Stimulated activated CD4-positive, alpha-beta T cell treated with anti-CD3 and anti-CD28 coated beads, Interleukin-12 subunit alpha, Interleukin-12 subunit beta, amount 100 ng/mL, for 48 hours (primary cell): ENCODE measurements at regions not wholly inside any gene's neighbourhood (a gene's known extent, or its start where the extent isn't known, plus 50 kb on each side); places are given as distances from the start of the nearest gene placed in this dataset.

Source experiments
- DNase-seq, 3 donors: peaks; one replicate each; pipeline ENCODE4 v3.0.0-alpha.2; 2020; ENCODE audit warnings: low read depth in 2 of 3, low spot score in 1 of 3

DNA sequence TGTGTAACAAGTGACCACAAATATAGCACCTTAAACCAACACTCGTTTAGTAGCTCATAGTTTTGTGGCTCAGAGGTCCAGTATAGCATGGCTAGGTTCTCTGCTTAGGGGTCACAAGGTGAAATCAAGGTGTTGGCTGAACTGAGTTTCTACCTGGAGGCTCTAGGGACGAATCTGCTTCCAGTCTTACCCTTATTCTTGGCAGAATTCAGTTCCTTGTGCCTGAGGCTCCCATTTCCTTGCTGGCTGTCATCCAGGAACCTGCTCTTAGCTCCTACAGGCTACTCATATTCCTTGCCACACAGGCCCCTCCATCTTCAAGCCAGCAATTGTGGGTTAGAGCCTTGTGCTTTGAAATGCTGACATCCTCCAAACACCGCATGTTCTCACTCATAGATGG is 212.3 kb upstream of the CDH13 start:
- no peak for DNase-seq

DNA sequence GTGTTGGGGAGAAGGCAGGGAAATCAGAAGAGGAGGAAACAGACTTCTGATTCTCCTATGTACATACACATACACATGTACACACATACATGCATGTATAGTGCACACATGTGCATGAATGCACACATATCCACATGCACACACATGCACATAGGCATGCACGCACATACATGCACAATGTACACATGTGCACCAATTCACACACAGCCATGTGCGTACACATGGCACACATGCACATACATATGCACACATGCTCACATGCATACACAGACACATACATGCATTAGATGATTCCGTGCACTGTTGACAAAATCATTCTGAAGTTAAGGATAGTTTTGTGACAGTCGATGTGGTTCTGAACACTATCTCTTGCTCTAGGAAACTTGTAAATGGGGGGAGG is 214.0 kb upstream of the CDH13 start:
- DNase-seq = no peak

DNA sequence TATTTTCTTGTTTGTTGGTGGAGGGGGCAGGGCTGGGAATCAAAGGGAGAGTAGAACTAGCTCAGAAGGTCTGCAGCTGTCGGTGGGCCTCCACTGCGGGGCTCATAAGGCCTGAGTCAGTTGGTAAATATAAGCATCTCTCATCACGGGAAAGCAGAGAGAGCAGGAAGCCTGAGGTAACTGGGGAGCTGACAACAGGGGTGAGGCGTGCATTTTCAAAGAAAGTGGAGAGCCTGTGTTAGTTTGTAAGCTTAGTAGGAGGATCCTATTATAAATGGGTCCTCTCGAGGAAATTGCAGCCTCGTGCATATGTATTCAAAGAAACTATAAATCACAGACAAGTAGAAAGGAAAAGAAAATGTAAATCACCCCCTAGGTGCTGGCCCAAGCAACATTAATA is 221.0 kb upstream of the CDH13 start:
- DNase-seq = no peak

GRCh38 chr16:82404586-82405315 is 222.0 kb upstream of the CDH13 start:
- DNase-seq = no peak

GRCh38 chr16:82402665-82403218 is 224.0 kb upstream of the CDH13 start:
- no peak for DNase-seq

DNA sequence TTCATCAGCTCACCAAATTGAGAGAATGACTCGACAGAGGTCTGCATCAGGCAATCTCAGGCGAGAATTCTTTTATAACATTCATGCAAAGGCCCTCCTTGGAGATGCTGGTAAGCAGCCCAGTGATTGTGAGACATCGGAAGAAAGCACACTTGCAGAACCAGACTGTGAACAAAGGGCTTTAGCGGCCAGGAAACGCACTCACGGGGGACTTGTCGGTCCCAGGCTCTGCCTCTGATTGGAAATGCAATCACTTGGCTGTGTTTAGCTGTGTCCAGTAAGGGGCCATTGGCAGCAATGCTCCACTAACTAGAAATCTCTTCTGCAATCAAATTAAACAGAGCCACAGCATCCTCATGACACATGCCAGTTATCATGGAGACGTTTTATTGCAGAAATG is 226.7 kb upstream of the CDH13 start:
- no peak for DNase-seq

- DNase-seq = no peak
Measured at GRCh38 chr16:82396509-82396908, 226.5 kb upstream of the MPHOSPH6 start.

DNA sequence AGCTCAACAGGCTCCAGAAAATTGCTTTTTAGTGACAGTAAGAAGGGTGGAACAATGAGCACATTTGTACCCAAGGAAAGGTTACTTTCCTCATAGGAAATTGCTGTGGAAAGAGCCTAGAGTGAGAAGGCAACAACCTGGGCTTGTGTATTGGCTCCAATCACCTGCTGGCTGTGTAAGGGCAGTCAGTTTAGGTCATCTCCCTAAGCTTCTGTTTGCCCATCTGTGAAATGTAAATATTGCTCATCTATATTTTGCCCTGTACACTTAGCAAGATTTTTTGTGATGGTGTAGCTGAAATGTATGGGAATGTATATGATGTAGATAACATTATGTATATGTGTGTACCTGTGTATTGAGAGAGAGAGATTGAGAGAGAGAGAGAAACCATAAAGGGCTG is 225.2 kb upstream of the MPHOSPH6 start:
- DNase-seq = no peak

DNA sequence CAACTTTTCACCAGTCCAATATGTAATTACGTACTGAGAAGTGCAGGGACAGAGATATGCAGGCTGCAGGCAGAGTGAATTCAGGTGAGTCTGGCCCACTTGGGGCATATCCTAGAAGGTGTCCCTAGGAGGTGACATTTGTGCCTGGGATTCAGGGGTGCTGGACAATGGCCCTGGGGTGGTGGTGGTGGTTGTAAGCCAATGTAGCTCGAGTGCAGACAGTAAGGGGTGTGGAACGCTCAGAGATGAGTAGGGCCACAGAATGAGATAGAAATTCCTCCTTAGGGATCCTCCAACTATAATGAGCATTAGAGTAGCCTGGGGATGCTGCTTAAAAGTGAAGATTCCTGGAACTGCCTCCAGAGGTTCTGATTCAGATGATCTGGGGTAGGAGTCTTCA is 221.7 kb upstream of the MPHOSPH6 start:
- no peak for DNase-seq

DNA sequence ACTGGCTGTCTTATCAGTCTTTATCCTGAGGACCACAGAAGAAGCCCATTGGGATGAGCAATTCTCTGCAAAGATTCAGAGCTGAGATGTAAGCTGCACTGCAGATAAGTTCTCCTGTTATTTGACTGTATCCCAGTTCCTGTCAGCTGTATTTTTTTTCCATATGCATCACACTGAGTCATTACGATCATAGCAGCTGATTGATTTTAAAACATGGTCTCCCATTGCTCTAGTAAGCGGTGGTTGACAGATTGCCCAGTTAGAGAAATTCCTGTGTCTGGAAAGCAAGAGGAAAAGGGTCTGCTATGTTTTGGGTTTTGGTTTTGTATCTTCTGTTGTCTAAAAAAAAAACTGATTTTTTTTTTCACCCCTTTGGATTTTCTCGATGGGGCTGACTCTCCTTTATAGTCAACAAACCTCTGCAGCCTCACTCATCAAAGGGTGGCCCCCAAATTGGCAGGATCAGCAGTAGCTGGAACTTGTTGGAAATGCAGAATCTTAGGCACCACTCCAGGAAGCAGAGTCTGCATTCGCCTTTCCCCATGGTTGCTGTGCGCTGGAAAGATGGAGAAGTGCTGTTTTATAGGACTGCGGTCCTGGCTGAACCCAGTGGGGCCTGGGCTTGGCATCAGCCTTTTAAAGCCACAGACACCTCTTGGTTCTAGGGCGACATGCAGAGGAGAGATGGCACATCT is 220.1 kb upstream of the MPHOSPH6 start:
- no peak for DNase-seq

GRCh38 chr16:82386761-82387160 is 216.7 kb upstream of the MPHOSPH6 start:
- DNase-seq = no peak

DNA sequence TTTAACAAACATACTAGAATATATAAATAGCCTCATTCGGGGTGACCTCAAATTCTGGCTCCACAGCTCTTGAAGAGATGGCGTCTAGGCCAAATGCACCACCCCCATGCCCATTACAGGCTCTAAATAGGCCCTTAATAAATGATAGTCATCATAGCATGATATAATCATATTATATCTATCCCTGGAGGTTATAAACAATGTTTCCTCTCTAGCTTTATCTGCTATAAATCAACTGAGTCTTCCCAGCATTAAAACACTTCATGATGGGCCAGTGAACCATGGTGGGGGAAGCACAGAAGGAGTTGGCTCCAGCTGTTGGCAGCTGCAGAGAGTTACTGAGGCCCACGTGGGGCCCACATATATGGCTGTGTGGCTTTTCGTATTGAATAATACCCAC is 214.9 kb upstream of the MPHOSPH6 start:
- no peak for DNase-seq

DNA sequence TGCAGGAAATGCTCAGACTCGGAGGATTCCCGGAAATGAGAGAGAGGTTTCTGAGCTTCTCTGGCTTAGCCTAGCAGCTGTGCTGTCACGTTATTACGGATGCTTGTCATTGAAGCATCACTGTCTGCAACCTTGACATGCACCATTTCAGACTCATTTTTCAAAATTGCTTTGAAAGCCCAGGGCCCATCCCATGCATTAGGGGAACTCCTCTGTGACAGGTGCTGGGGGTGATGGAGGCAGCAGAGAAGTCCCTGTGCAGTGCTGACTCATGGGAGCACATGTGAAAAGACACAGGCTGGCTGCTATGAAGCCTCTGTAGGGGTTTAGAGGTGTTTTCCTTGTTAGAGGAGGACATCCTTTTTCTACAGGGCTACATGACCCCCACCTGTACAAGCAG is 214.0 kb upstream of the MPHOSPH6 start:
- DNase-seq = no peak

DNA sequence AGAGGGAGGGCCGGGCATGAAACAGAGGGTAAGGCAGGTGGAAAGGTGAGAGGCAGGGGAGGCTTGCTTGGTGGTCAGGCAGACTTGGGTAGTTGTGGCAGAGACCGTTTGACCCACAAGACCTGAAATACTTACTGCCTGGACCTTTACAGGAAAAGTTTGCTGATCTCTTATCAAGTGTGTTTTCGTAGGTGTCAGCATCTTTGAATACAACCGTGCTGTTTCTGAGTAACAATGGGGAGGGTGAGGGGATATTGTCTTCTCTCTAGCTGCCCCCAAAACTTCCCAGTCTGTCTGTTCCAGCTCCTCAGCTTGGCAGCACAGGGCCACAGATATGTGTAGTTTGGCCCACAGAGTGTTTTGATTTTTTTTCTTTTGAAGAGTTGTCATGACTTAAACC is 212.5 kb upstream of the MPHOSPH6 start:
- DNase-seq = no peak

GRCh38 chr16:82379551-82379950 is 209.5 kb upstream of the MPHOSPH6 start:
- DNase-seq = no peak

DNA sequence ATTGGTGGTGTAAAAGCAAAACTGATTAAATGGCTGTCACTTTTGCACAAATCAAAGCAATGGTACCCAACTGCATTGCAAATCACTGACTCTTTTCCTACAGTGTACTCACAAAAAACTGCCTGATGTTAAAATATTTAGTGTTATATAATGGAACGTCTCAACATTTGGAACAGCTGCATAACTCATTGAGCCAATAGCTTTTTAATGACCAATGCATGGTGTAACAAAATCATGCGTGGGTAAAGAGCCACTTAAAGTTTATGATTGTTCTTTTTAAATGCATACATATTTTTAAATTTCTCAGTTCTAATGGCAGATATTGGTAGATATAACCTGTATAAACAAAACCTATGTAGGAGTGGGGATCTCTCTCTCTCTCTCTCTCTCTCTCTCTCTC is 204.0 kb upstream of the MPHOSPH6 start:
- no peak for DNase-seq

GRCh38 chr16:82370282-82370681 is 200.3 kb upstream of the MPHOSPH6 start:
- no peak for DNase-seq

DNA sequence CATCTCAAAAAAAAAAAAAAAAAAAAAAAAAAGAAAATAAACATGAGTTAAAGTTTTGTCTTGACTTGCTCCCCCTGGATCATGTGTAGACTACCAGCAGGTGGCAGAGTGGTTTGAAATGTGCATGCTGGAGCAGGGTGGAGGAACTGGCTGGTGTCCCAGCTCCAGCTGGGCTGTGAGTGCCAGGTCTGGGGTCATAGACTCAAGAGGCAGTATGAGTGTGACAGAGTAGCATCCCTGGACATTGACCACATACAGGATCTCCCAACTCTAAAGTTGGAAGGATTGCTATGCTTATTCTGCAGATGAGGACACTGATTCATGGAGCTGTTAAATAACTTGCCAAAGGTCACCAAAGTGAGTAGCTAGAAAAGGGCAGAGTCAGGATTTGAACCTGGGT is 198.0 kb upstream of the MPHOSPH6 start:
- DNase-seq = no peak

GRCh38 chr16:82366462-82366861 is 196.4 kb upstream of the MPHOSPH6 start:
- no peak for DNase-seq

- no peak for DNase-seq
Measured at GRCh38 chr16:82364690-82365089, 194.7 kb upstream of the MPHOSPH6 start.

DNA sequence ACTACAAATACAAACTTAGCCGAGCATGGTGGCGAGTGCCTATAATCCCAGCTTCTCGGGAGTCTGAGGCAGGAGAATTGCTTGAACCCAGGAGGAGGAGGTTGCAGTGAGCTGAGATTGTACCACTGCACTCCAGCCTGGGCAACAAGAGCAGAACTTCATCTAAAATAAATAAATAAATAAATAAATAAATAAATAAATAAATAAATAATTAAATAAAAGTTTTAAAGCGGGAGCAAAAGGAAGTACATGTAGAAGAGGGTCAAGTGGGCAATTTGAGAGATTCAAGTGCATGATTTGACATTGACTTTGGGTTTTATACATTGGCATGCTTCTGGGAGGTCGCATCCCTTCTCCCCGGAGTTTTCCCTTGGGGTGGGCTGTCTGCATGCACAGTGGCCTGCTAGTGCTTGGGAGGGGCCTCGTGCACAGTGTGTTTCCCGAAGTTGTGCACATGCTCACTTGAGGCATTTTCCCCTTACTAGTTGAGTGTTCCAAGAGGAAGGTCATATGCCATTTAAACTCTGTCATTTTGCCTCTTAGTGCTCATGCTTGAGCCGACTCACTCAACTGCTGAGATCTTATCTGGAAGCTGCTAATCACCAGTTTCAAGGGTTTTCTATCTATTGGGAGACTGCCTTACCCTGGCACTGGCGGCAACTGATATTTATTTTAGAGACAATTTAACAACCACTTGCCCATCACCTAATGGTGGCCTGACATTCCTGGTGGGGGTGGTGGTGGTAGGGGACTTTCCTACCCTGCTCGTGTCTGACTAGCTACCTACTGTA is 193.2 kb upstream of the MPHOSPH6 start:
- no peak for DNase-seq

- no peak for DNase-seq
Measured at GRCh38 chr16:82361885-82362284, 191.9 kb upstream of the MPHOSPH6 start.
